ENCODE measurements at regions not wholly inside any gene's neighbourhood (a gene's known extent, or its start where the extent isn't known, plus 50 kb on each side); places are given as distances from the start of the nearest gene placed in this dataset.
"Not testable (repeated sequence)": the region's sequence is repeated elsewhere in the genome, so short reads cannot be mapped to it uniquely, and the experiment has no call there.

- no peaks in the 10 kb centered on the region for H3K36me3 Mint-ChIP-seq (ENCODE audit: low read depth)
- H3K27me3 Mint-ChIP-seq (ENCODE audit: low read depth), result no peaks in the 10 kb centered on the region
- no peak for DNase-seq
- no peak overlapping the region for H3K4me3 Mint-ChIP-seq
- ATAC-seq, result no peak
- H3K27ac Mint-ChIP-seq, result no peak overlapping the region
- no peaks in the 10 kb centered on the region for H3K4me1 Mint-ChIP-seq (ENCODE audit: low read depth)
- no peaks in the 10 kb centered on the region for H3K9me3 Mint-ChIP-seq (ENCODE audit: insufficient read depth)
- ChIA-PET CTCF (no interaction called here), POLR2A (no interaction called here)
Observed at GRCh38 chr9:87022178-87022577, 74.9 kb upstream of the GAS1 start.

GRCh38 chr9:87026204-87026603 lies 78.9 kb upstream of the GAS1 start:
- Mint-ChIP-seq H3K36me3 (ENCODE audit: low read depth) (no peaks in the 10 kb centered on the region), H3K9me3 (ENCODE audit: insufficient read depth) (no peaks in the 10 kb centered on the region), H3K27me3 (ENCODE audit: low read depth) (no peaks in the 10 kb centered on the region), H3K4me1 (ENCODE audit: low read depth) (no peaks in the 10 kb centered on the region), H3K4me3 (no peak overlapping the region), H3K27ac (no peak overlapping the region)
- DNase-seq (no peak), ATAC-seq (no peak)
- CTCF ChIA-PET, result no interaction called here
- POLR2A ChIA-PET, result no interaction called here

GRCh38 chr9:87028836-87029235 lies 81.5 kb upstream of the GAS1 start:
- DNase-seq; H3K9me3 Mint-ChIP-seq (ENCODE audit: insufficient read depth); H3K36me3 Mint-ChIP-seq (ENCODE audit: low read depth); H3K27ac Mint-ChIP-seq; CTCF ChIA-PET; H3K4me3 Mint-ChIP-seq; POLR2A ChIA-PET; ATAC-seq; H3K27me3 Mint-ChIP-seq (ENCODE audit: low read depth); H3K4me1 Mint-ChIP-seq (ENCODE audit: low read depth): not testable (repeated sequence)

GRCh38 chr9:87029905-87030304 lies 82.6 kb upstream of the GAS1 start:
- Mint-ChIP-seq H3K27ac (no peak overlapping the region), H3K4me3 (no peak overlapping the region), H3K9me3 (ENCODE audit: insufficient read depth) (no peaks in the 10 kb centered on the region), H3K4me1 (ENCODE audit: low read depth) (no peaks in the 10 kb centered on the region), H3K36me3 (ENCODE audit: low read depth) (no peaks in the 10 kb centered on the region), H3K27me3 (ENCODE audit: low read depth) (peaks cover 4% of the 10 kb centered on the region)
- DNase-seq, result no peak
- ATAC-seq, result no peak
- ChIA-PET POLR2A (no interaction called here), CTCF (no interaction called here)

- Mint-ChIP-seq H3K27ac (no peak overlapping the region), H3K36me3 (ENCODE audit: low read depth) (no peaks in the 10 kb centered on the region), H3K27me3 (ENCODE audit: low read depth) (peaks cover 4% of the 10 kb centered on the region), H3K4me3 (no peak overlapping the region), H3K4me1 (ENCODE audit: low read depth) (no peaks in the 10 kb centered on the region), H3K9me3 (ENCODE audit: insufficient read depth) (no peaks in the 10 kb centered on the region)
- POLR2A ChIA-PET, result no interaction called here
- ATAC-seq, result no peak
- no peak for DNase-seq
- CTCF ChIA-PET, result no interaction called here
Observed at GRCh38 chr9:87034841-87035240, 87.5 kb upstream of the GAS1 start.

GRCh38 chr9:87035879-87036278 lies 88.6 kb upstream of the GAS1 start:
- H3K36me3 Mint-ChIP-seq (ENCODE audit: low read depth), result no peaks in the 10 kb centered on the region

GRCh38 chr9:87036506-87036905 lies 89.2 kb upstream of the GAS1 start:
- peaks cover 4% of the 10 kb centered on the region for H3K27me3 Mint-ChIP-seq (ENCODE audit: low read depth)
- H3K36me3 Mint-ChIP-seq (ENCODE audit: low read depth), result no peaks in the 10 kb centered on the region
- H3K9me3 Mint-ChIP-seq (ENCODE audit: insufficient read depth), result peaks cover 4% of the 10 kb centered on the region
- ChIA-PET CTCF (no interaction called here), POLR2A (interaction anchor here (0.6 kb wide), 1 partner anchor 16 kb away, joined by 4 read pairs; no protein-coding TSS in a partner anchor)
- H3K4me1 Mint-ChIP-seq (ENCODE audit: low read depth), result no peaks in the 10 kb centered on the region
- no peak for DNase-seq
- no peak overlapping the region for H3K4me3 Mint-ChIP-seq
- ATAC-seq, result no peak
- no peak overlapping the region for H3K27ac Mint-ChIP-seq

More at GRCh38 chr9:87035879-87036278, 88.6 kb upstream of the GAS1 start:
- no peak for DNase-seq
- ChIA-PET POLR2A (interaction anchor here (0.6 kb wide), 1 partner anchor 16 kb away, joined by 4 read pairs; no protein-coding TSS in a partner anchor), CTCF (no interaction called here)
- Mint-ChIP-seq H3K27ac (no peak overlapping the region), H3K4me3 (no peak overlapping the region), H3K27me3 (ENCODE audit: low read depth) (peaks cover 4% of the 10 kb centered on the region), H3K4me1 (ENCODE audit: low read depth) (no peaks in the 10 kb centered on the region), H3K9me3 (ENCODE audit: insufficient read depth) (no peaks in the 10 kb centered on the region)
- no peak for ATAC-seq

- ChIA-PET POLR2A (no interaction called here), CTCF (no interaction called here)
- H3K4me3 Mint-ChIP-seq, result no peak overlapping the region
- no peak for ATAC-seq
- DNase-seq, result no peak
- peaks cover 5% of the 10 kb centered on the region for H3K9me3 Mint-ChIP-seq (ENCODE audit: insufficient read depth)
- no peaks in the 10 kb centered on the region for H3K27me3 Mint-ChIP-seq (ENCODE audit: low read depth)
- H3K36me3 Mint-ChIP-seq (ENCODE audit: low read depth), result no peaks in the 10 kb centered on the region
- no peak overlapping the region for H3K27ac Mint-ChIP-seq
- H3K4me1 Mint-ChIP-seq (ENCODE audit: low read depth), result no peaks in the 10 kb centered on the region
Observed at GRCh38 chr9:87039809-87040392, 92.6 kb upstream of the GAS1 start.

GRCh38 chr9:87040410-87041009 lies 93.2 kb upstream of the GAS1 start:
- no peak for ATAC-seq
- no peak for DNase-seq
- CTCF ChIA-PET, result no interaction called here
- H3K36me3 Mint-ChIP-seq (ENCODE audit: low read depth), result no peaks in the 10 kb centered on the region
- H3K4me1 Mint-ChIP-seq (ENCODE audit: low read depth), result no peaks in the 10 kb centered on the region
- peaks cover 5% of the 10 kb centered on the region for H3K9me3 Mint-ChIP-seq (ENCODE audit: insufficient read depth)
- no peaks in the 10 kb centered on the region for H3K27me3 Mint-ChIP-seq (ENCODE audit: low read depth)
- H3K4me3 Mint-ChIP-seq, result no peak overlapping the region
- no peak overlapping the region for H3K27ac Mint-ChIP-seq
- POLR2A ChIA-PET, result no interaction called here

- H3K9me3 Mint-ChIP-seq (ENCODE audit: insufficient read depth); CTCF ChIA-PET; H3K36me3 Mint-ChIP-seq (ENCODE audit: low read depth); H3K4me1 Mint-ChIP-seq (ENCODE audit: low read depth); H3K27ac Mint-ChIP-seq; POLR2A ChIA-PET; H3K27me3 Mint-ChIP-seq (ENCODE audit: low read depth); ATAC-seq; H3K4me3 Mint-ChIP-seq; DNase-seq: not testable (repeated sequence)
Observed at GRCh38 chr9:87041553-87042235, 94.4 kb upstream of the GAS1 start.

GRCh38 chr9:87049929-87050608 lies 102.8 kb upstream of the GAS1 start:
- CTCF ChIA-PET; DNase-seq; POLR2A ChIA-PET; H3K27me3 Mint-ChIP-seq (ENCODE audit: low read depth); H3K27ac Mint-ChIP-seq; H3K4me3 Mint-ChIP-seq; ATAC-seq; H3K9me3 Mint-ChIP-seq (ENCODE audit: insufficient read depth); H3K36me3 Mint-ChIP-seq (ENCODE audit: low read depth); H3K4me1 Mint-ChIP-seq (ENCODE audit: low read depth): not testable (repeated sequence)

- ChIA-PET POLR2A (no interaction called here), CTCF (no interaction called here)
- Mint-ChIP-seq H3K36me3 (ENCODE audit: low read depth) (no peaks in the 10 kb centered on the region), H3K27me3 (ENCODE audit: low read depth) (no peaks in the 10 kb centered on the region), H3K27ac (no peak overlapping the region), H3K9me3 (ENCODE audit: insufficient read depth) (peaks cover 4% of the 10 kb centered on the region), H3K4me1 (ENCODE audit: low read depth) (no peaks in the 10 kb centered on the region), H3K4me3 (no peak overlapping the region)
- ATAC-seq (no peak), DNase-seq (no peak)
Observed at GRCh38 chr9:87054999-87055686, 107.8 kb upstream of the GAS1 start.

All from activated CD8-positive, alpha-beta T cell treated with anti-CD3 and anti-CD28 coated beads, Interleukin-2, amount 10 ng/mL, durations not matched to agents 7 days and 5 days (primary cell).